Cardiac fibroblast (primary cell): ENCODE measurements at regions not wholly inside any gene's neighbourhood (a gene's known extent, or its start where the extent isn't known, plus 50 kb on each side); places are given as distances from the start of the nearest gene placed in this dataset.

Experiments used
- DNase-seq, 2 donors: peaks; one replicate each; pipeline versions ENCODE4 v3.0.0 to v3.0.0-alpha.2; 2010; ENCODE audit warnings: low read depth in 2 of 2
- H3K4me3 ChIP-seq, 2 donors: replicated peaks in 1 of 2; 1 replicate in 1 of 2; 2 replicates in 1 of 2; pipeline ENCODE4 v1.5.1; 2011; ENCODE audit warnings: low read depth in 2 of 2, low read length in 2 of 2, mild to moderate bottlenecking in 2 of 2, moderate library complexity in 1 of 2
- TF ChIP-seq, protein P1 (sequence below): IDR thresholded peaks from one replicate; pipeline ENCODE4 v1.5.1; 2011; ENCODE audit warnings: low read depth, mild to moderate bottlenecking, low read length, inconsistent platforms

DNA sequence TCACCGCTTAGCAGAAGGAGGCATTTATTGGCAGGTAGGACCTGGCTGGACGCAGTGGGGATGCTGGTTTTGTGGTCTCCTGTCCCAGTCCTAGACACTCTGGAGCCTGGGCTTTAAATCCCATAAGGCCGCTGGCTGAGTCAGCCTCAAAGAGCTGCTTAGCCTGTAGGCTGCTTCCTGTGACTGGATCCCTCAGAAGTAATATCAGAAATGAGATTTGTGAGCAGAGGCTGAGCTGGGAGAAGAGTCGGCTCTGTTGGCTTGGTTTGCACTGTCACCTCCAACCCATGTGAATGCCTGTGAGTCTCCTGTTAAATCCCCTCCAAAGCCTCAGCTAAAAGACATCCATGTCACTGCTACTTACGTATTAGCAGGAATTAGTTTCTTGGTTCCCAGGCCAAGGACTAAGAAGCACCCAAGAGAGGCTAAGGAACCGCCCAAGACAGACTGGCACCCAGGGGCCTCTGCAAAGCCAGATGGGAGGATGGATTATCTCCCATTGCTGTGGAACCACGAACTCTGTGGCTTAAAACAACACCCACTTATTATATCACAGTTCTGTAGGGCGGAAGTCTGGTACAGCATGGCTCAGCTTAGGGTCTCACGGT is 289.4 kb downstream of the CDC5L start:
- no peak for DNase-seq
- TF ChIP-seq, protein P1, sequence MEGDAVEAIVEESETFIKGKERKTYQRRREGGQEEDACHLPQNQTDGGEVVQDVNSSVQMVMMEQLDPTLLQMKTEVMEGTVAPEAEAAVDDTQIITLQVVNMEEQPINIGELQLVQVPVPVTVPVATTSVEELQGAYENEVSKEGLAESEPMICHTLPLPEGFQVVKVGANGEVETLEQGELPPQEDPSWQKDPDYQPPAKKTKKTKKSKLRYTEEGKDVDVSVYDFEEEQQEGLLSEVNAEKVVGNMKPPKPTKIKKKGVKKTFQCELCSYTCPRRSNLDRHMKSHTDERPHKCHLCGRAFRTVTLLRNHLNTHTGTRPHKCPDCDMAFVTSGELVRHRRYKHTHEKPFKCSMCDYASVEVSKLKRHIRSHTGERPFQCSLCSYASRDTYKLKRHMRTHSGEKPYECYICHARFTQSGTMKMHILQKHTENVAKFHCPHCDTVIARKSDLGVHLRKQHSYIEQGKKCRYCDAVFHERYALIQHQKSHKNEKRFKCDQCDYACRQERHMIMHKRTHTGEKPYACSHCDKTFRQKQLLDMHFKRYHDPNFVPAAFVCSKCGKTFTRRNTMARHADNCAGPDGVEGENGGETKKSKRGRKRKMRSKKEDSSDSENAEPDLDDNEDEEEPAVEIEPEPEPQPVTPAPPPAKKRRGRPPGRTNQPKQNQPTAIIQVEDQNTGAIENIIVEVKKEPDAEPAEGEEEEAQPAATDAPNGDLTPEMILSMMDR: no peak
- H3K4me3 ChIP-seq: no peak overlapping the region

GRCh38 chr6:44678252-44678935 is 290.9 kb downstream of the CDC5L start:
- TF ChIP-seq, protein P1: no peak
- DNase-seq: no peak

DNA sequence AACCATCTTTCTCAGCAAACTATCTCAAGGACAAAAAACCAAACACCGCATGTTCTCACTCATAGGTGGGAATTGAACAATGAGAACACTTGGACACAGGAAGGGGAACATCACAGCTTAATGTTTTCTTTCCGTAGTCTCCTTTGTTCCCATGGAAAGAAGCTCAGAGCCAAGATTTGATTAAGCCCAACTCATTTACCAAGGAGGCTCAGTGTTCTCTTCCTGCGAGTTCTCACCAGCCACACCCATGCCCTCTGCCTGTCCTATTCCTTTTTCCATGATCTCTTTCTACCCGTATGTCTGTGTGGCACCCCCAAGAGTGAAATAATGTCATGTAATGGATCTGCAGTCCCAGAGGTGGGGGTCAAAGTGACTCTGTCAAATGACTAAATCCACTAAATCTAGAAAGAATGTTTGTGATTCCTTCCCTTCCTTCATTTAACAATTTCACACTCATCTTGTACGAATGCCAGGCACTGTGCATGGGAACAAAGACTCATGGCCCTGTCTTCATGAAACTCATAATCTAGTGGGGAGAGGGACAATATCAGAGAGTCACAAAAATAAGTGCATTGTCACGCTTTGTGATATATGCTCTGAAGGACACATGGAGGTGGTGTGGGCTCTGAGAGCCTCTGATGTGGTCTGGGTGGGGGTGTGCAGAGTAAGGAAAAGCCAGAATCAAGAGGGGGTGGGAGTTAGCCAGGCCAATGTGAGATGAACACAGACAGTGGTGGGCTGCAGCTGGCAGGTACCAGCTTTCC is 292.1 kb downstream of the CDC5L start:
- TF ChIP-seq, protein P1: no peak
- no peak overlapping the region for H3K4me3 ChIP-seq
- DNase-seq: no peak

More at GRCh38 chr6:44678252-44678935, 290.9 kb downstream of the CDC5L start:
- H3K4me3 ChIP-seq: no peak overlapping the region

DNA sequence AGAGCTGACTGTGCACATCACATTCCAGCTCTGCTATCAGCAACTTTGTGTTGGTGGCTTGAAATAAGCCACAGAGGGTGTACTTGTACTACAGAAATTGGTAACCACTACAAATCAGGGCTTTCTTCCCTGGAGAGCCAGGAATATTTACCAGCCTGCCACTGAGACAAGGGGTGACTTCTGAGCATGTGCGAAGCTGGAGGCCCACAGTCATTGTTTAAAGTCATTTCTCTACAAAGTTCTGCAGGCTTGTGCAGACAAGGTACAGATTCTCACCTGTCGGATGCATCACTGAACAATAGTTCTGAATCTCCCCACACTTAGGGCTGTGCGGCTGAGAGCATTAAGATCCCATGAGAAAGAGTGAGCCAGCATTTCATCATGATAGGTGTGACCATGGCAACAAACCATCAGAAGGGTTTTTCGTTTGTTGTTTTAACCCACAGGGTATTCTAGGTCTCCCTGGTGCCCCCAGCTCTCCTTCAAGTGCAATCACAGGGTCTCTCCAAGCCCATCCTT is 292.8 kb downstream of the CDC5L start:
- no peak overlapping the region for H3K4me3 ChIP-seq
- DNase-seq: no peak
- TF ChIP-seq, protein P1: no peak

DNA sequence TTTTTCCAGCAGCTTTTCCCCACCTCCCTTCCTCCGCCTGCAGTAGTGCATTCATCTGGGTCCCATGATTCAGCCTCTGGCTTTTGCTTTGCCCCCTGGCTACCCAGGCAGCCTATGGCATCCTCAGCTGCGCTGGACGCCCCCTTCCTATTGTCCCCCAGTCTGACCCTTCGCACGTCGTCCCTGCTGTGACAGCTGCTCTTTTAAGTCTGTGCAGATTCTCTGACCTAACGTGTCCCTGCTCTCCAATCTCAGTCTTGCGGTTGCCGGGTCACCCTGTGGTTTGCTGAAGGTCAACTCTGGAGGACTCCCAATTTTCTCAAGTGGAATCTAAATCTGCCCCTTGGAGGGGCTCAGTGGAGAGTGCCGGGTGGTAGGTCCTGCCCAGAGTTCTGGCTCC is 294.3 kb downstream of the CDC5L start:
- TF ChIP-seq, protein P1: no peak
- no peak overlapping the region for H3K4me3 ChIP-seq
- peak in 1 of 2 donors; percentile 52 for DNase-seq

DNA sequence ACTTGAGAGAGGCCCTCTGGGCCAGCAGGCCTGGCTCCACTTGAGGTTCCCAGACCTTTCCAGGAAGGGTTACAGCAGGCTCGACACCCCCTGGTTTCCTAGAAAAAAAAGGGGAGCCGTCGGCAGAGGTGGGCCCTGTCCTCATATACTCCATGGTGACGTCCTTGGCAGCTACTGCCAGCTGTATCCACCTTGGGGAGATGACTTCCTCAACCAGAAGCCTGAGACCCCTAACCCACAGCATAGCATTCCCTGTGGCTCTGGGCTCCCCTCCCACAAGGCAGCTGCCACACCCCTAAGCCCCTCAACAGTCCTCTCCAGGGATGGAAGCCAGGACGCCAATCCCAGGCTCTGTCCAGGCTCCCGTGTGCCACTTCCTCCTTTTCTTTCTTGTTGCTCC is 294.8 kb downstream of the CDC5L start:
- no peak overlapping the region for H3K4me3 ChIP-seq
- TF ChIP-seq, protein P1: no peak
- DNase-seq: no peak
